HG02973 (cell line): ENCODE measurements at regions not wholly inside any gene's neighbourhood (a gene's known extent, or its start where the extent isn't known, plus 50 kb on each side); places are given as distances from the start of the nearest gene placed in this dataset.
"Not testable (repeated sequence)": the region's sequence is repeated elsewhere in the genome, so short reads cannot be mapped to it uniquely, and the experiment has no call there.

Experiments used
- ATAC-seq: cut with Tn5 transposase; IDR thresholded peaks from one replicate; pipeline ENCODE4 v1.9.1; 2021; ENCODE audit warnings: moderate library complexity; ENCODE audit not compliant: unreplicated experiment

DNA sequence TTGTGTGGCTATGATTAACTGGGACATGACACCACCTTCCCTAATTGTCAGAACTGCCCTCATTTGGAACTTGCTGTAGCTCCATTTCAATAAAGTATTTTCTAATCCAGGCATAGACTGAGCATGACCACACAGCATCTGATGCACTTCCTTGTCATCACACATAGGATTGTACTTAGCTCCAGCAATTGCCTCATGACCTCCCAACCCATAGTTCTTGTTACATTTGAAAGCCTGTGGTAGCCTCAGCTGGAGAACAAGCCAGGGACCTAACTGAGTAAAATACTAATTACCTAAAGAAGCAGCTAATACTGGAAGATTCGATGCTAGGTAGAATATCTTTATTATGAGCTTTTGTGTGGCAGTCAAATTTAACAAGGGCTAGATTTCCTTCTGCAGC, 187.3 kb upstream of the KIF2B start:
- no peak for ATAC-seq

DNA sequence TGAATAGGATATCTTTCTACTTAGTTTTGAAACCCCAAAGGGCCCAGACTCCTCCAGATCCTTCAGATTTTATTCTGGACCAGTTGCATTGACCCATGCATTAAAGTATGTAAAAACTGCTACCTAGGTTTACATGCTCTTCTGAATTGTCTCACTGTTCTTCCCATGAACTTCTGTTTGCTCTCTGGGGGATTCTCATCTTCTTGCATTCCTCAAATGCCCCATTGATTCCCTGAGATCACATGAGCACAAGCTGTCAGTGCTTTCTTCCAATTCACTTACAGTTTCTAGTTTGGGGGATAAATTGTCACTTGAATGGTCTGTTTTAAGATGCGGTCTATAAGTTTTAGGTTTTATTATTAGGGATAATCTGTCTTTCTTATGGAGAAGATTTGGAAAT, 188.9 kb upstream of the KIF2B start:
- no peak for ATAC-seq

DNA sequence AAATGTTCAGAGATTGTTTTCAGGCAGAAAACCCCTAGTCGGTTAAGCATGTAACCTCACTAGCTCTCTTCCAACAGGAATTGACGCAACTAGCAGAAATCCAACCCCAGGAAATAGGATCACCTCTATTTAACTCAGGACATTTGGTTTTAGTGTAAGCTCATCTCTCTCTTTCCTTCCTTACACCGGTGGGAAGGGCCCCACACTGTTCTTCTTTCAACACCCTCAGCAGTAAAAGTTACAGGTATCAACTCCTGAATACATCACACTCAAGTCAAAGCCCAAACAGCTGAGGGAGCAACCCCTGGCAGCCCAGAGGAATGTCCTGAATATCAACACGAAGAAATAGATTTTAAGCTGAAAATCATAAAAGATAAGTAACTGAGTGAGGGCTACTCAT, 191.2 kb upstream of the KIF2B start:
- no peak for ATAC-seq

GRCh38 chr17:53630638-53631037, 192.1 kb upstream of the KIF2B start:
- ATAC-seq: no peak

DNA sequence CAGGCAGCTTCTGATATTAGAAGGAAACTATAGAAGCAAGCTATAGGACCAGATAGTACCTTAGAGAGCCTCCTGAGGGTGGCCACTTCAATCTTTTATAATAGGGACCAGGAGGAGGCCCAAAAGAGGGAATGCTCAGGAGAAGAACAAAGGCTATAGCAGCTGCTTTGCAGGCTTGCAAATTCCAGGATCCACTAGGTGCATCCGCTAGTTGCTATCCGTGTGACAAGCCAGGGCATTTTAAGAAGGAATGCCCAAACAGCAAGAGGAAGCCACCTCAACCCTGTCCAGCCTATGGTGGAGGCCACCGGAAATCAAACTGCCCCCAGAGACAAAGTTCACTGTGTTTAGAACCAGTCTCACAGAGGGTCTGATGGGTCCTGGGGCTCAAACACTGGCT, 192.6 kb upstream of the KIF2B start:
- no peak for ATAC-seq

DNA sequence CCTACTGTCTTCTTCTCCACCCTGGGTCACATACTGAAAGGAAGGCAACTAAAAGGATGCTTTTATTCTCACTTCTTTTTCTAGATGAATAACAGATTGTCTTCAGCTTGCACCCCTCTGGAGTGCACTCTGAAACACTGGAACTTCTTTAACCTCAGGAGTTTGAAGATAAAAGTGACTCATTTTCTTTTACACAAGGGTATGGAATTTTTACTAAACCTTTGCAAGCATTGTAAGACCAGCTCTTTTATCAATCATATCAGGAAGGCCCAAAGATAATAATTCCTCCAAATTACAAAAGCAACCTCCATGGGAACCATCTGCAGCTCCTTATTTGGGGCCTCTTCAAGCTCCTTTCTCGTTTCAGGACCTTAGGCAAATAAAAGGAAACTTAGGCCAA, 193.5 kb upstream of the KIF2B start:
- no peak for ATAC-seq

DNA sequence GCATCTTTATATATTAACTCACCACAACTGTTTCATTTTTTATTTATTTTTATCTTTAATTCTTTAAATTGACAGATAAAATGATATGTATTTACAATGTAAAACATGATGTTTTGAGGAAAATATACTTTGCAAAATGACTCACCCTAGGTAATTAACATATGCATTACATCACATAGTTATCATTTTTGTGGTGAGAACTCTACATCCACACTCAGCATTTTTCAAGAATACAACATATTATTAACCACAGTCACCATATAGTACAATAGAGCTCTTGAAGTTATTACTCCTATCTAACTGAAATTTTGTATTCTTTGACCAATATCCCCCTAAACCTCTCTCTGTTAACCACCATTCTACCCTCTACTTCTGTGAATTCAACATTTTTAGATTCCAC, 194.7 kb upstream of the KIF2B start:
- no peak for ATAC-seq

- no peak for ATAC-seq
Measured at GRCh38 chr17:53627511-53627910, 195.2 kb upstream of the KIF2B start.

GRCh38 chr17:53626286-53626685, 196.4 kb upstream of the KIF2B start:
- ATAC-seq: no peak

- no peak for ATAC-seq
Measured at GRCh38 chr17:53619025-53619424, 203.7 kb upstream of the KIF2B start.

DNA sequence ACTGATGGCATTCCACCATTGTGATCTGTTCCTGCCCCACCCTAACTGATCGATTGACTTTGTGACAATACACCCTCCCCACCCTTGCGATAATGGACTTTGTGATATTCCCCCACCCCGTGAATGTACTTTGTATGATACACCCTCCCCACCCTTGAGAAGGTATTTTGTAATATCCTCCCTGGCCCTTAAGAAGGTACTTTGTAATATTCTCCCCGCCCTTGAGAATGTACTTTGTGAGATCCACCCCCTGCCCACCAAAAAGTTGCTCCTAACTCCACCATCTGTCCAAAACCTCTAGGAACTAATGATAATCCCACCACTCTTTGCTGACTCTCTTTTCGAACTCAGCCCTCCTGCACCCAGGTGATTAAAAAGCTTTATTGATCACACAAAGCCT, 214.5 kb upstream of the KIF2B start:
- ATAC-seq: not testable (repeated sequence)

- no peak for ATAC-seq
Measured at GRCh38 chr17:53607475-53607874, 215.3 kb upstream of the KIF2B start.

DNA sequence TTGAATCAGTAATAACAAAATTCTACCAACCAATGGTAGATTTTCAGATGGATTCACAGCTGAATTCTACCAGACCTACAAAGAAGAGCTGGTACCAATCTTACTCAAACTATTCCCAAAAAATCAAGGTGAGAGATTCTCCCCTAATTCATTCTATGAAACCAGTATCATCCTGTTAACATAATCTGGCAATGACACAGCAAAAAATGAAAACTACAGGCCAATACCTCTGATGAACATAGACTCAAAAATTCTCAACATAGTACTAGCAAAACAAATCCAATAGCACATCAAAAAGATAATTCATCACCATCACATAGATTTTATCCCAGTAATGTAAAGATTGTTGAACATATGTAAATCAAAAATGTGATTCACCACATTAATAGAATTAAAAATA, 234.4 kb upstream of the KIF2B start:
- no peak for ATAC-seq

- ATAC-seq: no peak
Measured at GRCh38 chr17:53574038-53574437, 248.7 kb upstream of the KIF2B start.

GRCh38 chr17:53571342-53571741, 251.4 kb upstream of the KIF2B start:
- ATAC-seq: no peak

- no peak for ATAC-seq
Measured at GRCh38 chr17:53570731-53571130, 252.0 kb upstream of the KIF2B start.

- no peak for ATAC-seq
Measured at GRCh38 chr17:53560953-53561352, 261.8 kb upstream of the KIF2B start.

GRCh38 chr17:53548252-53548651, 274.5 kb upstream of the KIF2B start:
- no peak for ATAC-seq

DNA sequence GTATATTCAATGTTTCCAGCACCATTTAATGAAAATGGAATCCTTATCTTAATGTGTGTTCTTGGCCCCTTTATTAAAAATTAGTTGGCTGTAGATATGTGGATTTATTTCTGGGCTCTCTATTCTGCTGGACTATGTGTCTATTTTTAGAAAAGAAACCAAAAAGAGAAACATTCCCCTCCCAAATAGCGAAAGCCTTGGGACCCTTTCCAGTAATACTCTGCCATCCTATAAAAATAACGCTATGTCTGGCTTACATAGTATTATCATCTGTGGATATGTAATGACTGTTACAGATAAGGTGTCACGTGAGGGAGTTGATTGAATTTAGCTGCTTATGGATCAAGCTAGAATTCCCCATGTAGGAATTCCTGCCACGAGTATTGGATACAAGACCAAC, 279.3 kb upstream of the KIF2B start:
- no peak for ATAC-seq

- ATAC-seq: no peak
Measured at GRCh38 chr17:53538129-53538617, 284.6 kb upstream of the KIF2B start.

DNA sequence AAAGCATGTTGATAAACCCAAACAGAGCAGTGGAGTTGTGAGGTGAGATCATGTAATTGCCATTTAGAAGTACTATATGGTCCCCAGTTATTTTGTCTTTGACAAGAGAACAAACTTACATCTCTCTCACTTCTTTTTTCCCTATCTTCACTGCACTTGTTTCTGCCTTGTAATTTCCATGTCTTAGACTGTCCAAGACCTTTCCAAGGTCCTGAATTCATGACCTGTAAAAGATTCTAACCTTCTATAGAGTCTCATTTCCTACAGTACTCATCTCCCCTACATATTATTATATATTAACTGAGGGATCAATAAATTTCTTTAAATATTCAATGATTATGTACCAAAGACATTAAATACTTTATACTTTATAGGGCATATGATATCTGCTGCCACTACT, 295.3 kb upstream of the KIF2B start:
- ATAC-seq: no peak

GRCh38 chr17:53525590-53525989, 297.1 kb upstream of the KIF2B start:
- ATAC-seq: no peak

GRCh38 chr17:53516636-53517035, 306.1 kb upstream of the KIF2B start:
- ATAC-seq: no peak

- no peak for ATAC-seq
Measured at GRCh38 chr17:53499277-53499676, 323.4 kb upstream of the KIF2B start.
